Stimulated activated CD4-positive, alpha-beta T cell treated with anti-CD3 and anti-CD28 coated beads, Interleukin-15, amount 100 ng/mL, for 24 hours (primary cell): ENCODE measurements at regions not wholly inside any gene's neighbourhood (a gene's known extent, or its start where the extent isn't known, plus 50 kb on each side); places are given as distances from the start of the nearest gene placed in this dataset.

Experiments
- DNase-seq: peaks from one replicate; pipeline ENCODE4 v3.0.0-alpha.2; 2020

DNA sequence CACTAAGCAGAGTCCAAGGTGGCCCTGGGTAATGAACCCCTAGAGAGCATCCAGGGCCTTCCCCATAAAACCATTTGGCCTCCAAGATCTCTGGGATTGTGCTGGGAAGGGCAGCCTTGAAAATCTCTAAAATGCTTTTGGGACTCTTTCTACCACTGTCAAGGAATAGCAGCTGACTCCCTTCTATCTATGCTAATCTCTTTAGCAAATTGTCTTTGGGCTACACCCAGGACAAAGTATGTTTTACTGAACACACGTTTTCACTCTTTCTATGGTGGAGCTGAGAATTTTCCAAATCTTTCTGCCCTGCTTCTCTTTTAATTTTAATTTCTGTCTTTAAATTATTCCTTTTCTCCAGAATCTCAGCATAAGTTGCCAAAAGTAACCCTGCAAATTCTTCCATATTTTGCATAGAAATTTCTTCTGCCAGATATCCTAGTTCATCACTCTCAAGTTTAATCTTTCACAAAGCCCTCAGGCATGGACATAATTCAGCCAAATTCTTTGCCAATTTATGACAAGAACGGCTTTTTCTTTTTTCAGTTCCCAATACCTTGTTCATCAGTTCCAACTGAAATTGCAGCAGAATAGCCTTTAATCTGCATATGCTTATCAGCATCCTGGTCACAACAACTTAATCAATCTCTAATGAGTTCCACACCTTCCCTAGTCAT is 687.0 kb upstream of the ADGRL4 start:
- no peak for DNase-seq

GRCh38 chr1:79692519-79692918 is 686.0 kb upstream of the ADGRL4 start:
- no peak for DNase-seq

DNA sequence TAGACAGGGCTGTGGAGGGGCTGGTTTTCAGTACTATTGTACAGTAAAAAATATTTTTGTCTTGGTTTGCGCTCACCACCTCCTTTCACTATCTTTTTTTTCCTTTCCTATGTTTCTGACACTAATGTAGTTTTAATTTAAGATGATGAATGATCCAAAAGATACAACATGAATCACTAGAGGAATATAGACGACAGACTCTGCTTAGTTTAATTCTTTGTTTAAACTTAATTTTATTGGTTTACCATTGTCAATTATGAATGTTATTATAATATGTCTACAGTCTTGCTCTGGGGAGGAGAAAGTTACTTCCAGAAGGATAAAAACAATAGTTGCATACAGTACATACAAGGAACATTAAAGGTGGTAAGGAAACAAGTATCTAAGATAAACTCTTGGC is 682.4 kb upstream of the ADGRL4 start:
- no peak for DNase-seq

DNA sequence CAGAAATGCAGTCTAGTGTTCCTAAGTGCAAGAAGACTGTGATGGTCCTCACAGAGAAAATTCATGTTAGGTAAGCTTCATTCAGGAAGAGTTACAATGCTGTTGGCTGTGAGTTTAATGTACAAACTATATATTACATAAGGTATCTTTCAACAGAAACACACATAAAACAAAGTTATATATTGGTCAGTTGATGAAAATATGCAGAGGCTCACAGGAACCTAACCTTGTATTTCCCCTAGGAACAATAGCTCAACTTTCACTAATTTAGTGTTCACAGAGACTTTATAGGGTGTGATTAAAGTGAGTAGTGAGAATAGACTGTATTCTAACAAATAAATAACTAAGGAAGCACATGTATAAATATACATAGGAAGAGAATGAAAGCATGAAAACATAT is 676.9 kb upstream of the ADGRL4 start:
- no peak for DNase-seq

DNA sequence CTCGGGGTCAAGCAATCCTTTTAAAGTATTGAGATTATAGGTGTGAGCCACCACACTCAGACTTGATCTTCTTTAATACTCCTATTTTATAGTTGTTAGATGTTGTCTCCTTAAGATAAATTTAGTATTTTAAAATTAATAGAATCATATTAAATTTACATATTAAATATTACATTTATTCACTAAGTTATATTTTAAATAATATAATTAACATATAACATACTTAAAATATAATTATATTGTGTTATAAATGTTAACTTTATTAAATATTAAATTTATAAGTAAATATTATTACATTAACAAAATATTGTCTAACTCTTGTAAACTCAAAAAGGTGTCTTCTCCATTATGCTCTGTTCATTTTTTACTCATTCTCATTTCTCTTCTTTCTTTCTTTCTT is 675.9 kb upstream of the ADGRL4 start:
- no peak for DNase-seq

DNA sequence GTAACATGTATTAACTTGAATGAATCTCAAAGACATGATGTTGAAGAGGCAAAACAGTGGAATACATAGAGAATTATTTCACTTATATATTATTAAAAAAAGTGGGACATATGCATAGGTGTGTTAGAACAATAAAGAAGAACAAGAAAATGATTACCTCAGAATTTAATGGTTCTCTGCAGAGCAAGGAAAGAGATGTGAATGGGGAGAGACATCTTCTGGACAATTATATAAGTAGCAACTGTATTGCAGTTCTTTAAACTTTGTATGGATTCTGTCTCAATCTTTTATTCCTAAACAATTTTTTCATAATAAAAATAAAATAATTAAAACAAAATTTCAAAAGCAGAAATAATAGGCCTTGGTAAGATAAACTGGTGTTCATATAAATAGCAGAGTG is 674.9 kb upstream of the ADGRL4 start:
- DNase-seq: no peak

DNA sequence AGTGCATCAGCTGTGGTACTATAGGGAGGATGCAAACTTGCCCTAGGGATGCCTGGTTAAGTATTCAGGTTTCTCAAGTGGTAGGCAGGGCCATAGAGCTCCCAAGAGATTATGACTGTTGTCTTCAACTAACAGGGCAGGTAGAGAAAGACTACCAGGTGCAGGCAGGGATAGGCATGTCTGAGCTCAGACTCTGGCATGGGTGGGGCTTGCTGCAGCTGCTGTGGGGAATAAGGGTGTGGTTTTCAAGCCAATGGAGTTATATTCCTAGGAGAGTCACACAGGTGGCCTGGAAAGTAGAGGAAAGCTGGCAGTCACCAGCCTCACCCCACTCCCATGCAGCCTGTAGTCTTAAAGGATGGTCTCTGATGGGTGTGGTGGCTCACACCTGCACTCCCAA is 673.4 kb upstream of the ADGRL4 start:
- no peak for DNase-seq

DNA sequence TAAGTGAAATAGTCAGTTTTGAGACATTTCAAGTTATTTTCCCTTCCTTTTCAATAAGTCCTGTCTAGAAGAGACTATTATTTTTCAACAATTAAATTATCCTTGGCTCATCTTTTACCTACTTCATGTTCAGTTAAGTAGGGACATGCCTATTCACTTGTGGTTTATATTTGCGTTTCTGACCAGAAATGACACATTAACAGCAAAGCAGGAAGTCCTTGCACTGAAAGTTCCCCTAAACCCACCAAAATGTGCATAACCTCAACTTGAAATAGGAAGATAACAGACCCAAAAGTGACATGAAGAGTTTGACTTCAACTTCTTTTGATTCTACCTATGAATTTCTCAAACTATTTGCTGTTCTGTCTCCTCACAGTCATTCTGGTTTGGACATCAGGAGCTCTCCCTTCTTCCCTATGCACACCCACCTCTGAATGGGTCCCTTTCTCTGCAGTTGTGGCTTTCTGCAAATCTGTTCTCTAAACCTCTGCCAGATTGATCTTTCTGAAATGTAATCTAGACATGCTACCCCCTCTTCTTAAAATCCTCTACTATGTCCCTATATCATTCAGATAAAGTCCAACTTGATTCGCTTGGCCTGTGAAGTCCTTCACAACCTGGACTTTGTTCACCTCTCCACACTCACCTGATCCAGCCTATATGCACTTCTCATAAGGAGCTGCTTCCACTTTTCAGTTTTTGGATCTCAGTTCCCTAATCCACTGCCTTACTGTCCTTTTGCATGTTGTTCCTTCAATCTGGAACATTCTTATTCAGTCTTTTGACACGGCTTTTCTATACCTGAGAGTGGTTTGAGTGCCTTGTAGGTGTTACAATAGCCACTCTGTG is 661.5 kb upstream of the ADGRL4 start:
- DNase-seq: no peak

GRCh38 chr1:79667166-79667565 is 660.6 kb upstream of the ADGRL4 start:
- DNase-seq: no peak

DNA sequence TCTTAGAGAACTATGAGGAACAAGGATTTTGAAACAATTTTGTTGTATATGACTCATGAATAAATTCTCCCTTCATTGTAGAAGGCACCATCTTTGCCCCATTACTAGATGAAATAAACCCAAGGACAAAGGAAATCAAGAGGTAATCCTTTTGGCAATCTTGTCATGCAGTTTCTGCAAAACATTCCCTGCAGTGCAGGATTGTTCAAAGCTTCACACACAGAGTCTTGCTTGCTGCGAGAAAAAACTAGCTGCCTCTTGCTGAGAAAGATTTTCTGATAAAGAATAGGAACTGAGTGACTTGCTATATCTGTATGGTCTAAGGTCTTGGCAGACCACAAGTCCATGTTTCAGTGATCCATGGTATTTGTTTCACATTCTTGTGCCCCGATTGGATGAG is 657.4 kb upstream of the ADGRL4 start:
- DNase-seq: no peak

GRCh38 chr1:79662596-79662995 is 656.1 kb upstream of the ADGRL4 start:
- DNase-seq: no peak

GRCh38 chr1:79660129-79660528 is 653.6 kb upstream of the ADGRL4 start:
- DNase-seq: no peak

DNA sequence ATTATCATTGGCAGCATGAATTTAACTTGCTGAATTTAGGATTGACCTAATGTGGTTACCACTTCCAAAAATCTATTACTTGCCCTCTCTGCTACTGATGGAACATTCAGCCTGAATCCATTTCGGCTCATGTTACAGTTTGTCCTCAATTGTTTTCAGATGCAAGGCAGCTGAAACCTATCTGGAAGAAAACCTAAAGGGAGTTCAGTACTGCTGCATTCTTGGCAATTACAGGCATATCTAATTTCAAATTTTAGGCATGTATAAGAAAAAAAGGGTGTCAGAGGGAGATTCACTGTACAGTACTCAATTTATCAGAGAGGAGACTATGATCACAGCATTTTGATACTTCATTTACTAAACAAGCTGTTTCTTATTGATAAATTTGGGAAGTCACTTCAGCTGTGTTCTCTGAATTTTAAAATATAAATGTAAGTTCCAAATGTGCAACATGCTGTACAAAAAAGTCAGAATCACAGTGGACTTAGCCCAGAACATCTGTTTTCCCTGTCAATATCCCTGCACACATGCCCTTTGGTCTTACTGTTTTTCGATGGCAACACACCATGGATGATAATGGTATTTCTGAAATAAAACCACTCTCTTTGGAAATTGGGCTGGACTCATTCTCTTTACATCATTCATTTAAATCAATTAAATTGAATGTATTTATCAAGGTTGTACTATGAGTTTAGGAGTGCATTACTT is 651.6 kb upstream of the ADGRL4 start:
- DNase-seq: no peak

DNA sequence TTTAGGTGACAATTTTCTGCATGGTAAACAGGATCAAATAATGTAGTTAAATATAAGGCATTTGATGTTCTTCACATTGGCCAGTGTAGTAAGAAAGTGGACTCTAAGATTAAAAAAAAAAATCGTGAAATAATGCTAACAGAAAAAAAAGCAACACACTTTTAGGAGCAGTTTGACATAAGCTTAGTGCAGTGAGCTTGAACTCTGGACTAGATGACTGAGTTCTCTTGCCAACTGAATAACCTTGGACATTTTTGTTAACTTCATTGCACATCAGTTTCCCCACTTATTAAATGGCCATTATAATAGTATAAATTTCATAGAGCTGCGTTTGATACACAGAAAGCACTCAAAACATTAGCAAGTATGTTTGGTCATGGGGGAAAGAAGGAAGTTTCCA is 649.3 kb upstream of the ADGRL4 start:
- no peak for DNase-seq

GRCh38 chr1:79652426-79652825 is 645.9 kb upstream of the ADGRL4 start:
- DNase-seq: no peak

- no peak for DNase-seq
Measured at GRCh38 chr1:79648126-79648525, 641.6 kb upstream of the ADGRL4 start.

- DNase-seq: no peak
Measured at GRCh38 chr1:79646880-79647279, 640.4 kb upstream of the ADGRL4 start.

GRCh38 chr1:79638382-79638781 is 631.9 kb upstream of the ADGRL4 start:
- no peak for DNase-seq

DNA sequence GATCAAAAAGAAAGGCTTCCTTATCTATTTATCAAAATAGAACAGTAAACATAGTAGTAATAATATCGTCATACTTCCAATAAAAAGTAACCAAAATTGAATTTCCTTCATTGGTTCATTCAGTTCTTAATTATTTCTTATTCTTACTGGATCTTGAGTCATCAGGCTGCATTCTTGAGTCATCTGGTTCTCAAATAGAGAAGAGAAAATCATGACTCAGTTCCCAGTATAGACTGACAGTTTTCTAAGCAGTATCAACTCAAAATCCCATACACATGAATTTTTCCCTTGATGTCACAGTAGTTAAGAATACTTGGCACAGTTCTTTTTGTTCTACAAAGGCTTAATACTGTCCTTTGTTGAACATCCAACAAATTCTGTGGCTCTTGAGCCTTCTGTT is 626.9 kb upstream of the ADGRL4 start:
- no peak for DNase-seq

- no peak for DNase-seq
Measured at GRCh38 chr1:79629414-79629813, 622.9 kb upstream of the ADGRL4 start.

GRCh38 chr1:79617777-79618176 is 611.2 kb upstream of the ADGRL4 start:
- DNase-seq: no peak

GRCh38 chr1:79614762-79615161 is 608.2 kb upstream of the ADGRL4 start:
- no peak for DNase-seq

- no peak for DNase-seq
Measured at GRCh38 chr1:79614106-79614505, 607.6 kb upstream of the ADGRL4 start.

- DNase-seq: no peak
Measured at GRCh38 chr1:79613046-79613445, 606.5 kb upstream of the ADGRL4 start.
